ENCODE measurements at regions not wholly inside any gene's neighbourhood (a gene's known extent, or its start where the extent isn't known, plus 50 kb on each side); places are given as distances from the start of the nearest gene placed in this dataset.

- DNase-seq = no peak
These were observed 139.2 kb downstream of the LINC00632 start for GRCh38 chrX:140848800-140849199.

GRCh38 chrX:140860718-140861117, 141.7 kb upstream of the SPANXB1 start:
- no peak for DNase-seq

GRCh38 chrX:140866446-140866845, 135.9 kb upstream of the SPANXB1 start:
- no peak for DNase-seq

- DNase-seq = no peak
These were observed 89.8 kb upstream of the SPANXB1 start for GRCh38 chrX:140912606-140913005.

GRCh38 chrX:140913802-140914501, 88.4 kb upstream of the SPANXB1 start:
- DNase-seq = no peak

- DNase-seq = no peak
These were observed 85.5 kb upstream of the SPANXB1 start for GRCh38 chrX:140916872-140917271.

- DNase-seq = no peak
These were observed 84.9 kb upstream of the SPANXB1 start for GRCh38 chrX:140917354-140918115.

GRCh38 chrX:140918398-140919038, 83.9 kb upstream of the SPANXB1 start:
- peak; percentile 42 for DNase-seq

GRCh38 chrX:140920416-140920815, 82.0 kb upstream of the SPANXB1 start:
- DNase-seq = no peak

- DNase-seq = no peak
These were observed 79.3 kb upstream of the SPANXB1 start for GRCh38 chrX:140923118-140923517.

GRCh38 chrX:140928739-140929138, 73.7 kb upstream of the SPANXB1 start:
- no peak for DNase-seq

- DNase-seq = no peak
These were observed 69.4 kb upstream of the SPANXB1 start for GRCh38 chrX:140933016-140933415.

- no peak for DNase-seq
These were observed 68.3 kb upstream of the SPANXB1 start for GRCh38 chrX:140933874-140934655.

GRCh38 chrX:140943513-140943912, 58.9 kb upstream of the SPANXB1 start:
- DNase-seq = no peak

- DNase-seq = no peak
These were observed 57.7 kb upstream of the SPANXB1 start for GRCh38 chrX:140944710-140945109.

GRCh38 chrX:140948827-140949226, 53.6 kb upstream of the SPANXB1 start:
- DNase-seq = no peak

GRCh38 chrX:140949233-140949632, 53.2 kb upstream of the SPANXB1 start:
- DNase-seq = no peak
